Smooth muscle cell (in vitro differentiated cells): ENCODE measurements at regions not wholly inside any gene's neighbourhood (a gene's known extent, or its start where the extent isn't known, plus 50 kb on each side); places are given as distances from the start of the nearest gene placed in this dataset.

Source experiments
- DNase-seq: peaks from one replicate; lab custom pipeline; 2025; ENCODE audit not compliant: unreplicated experiment; lab: John Stamatoyannopoulos, UW
- H2AFZ ChIP-seq: fragments of 200-600 bp; sonication (generic); 2 replicates; pipeline ENCODE4 v1.6.0; 2016; ENCODE audit warnings: antibody characterized with exemption, low read depth, mild to moderate bottlenecking
- H3F3A ChIP-seq: fragments of 200-600 bp; sonication (generic); 2 replicates; pipeline ENCODE4 v1.6.0; 2017; ENCODE audit warnings: antibody characterized with exemption, low read depth
- H3K27ac ChIP-seq: fragments of 200-600 bp; sonication (generic); 2 replicates; pipeline ENCODE4 v1.5.1; 2016; ENCODE audit warnings: low read depth, mild to moderate bottlenecking
- H3K27me3 ChIP-seq: fragments of 200-600 bp; sonication (generic); 2 replicates; pipeline ENCODE4 v1.6.1; 2016; ENCODE audit warnings: low read depth, mild to moderate bottlenecking
- H3K36me3 ChIP-seq: fragments of 200-600 bp; sonication (generic); 2 replicates; pipeline ENCODE4 v1.5.1; 2016; ENCODE audit warnings: low read depth
- H3K4me1 ChIP-seq: fragments of 200-600 bp; sonication (generic); 2 replicates; pipeline ENCODE4 v1.5.1; 2016; ENCODE audit warnings: low read depth
- H3K4me2 ChIP-seq: fragments of 200-600 bp; sonication (generic); 2 replicates; pipeline ENCODE4 v1.6.0; 2016; ENCODE audit warnings: mild to moderate bottlenecking
- H3K4me3 ChIP-seq: fragments of 200-600 bp; sonication (generic); 2 replicates; pipeline ENCODE4 v1.5.1; 2016; ENCODE audit warnings: mild to moderate bottlenecking
- H3K79me2 ChIP-seq: fragments of 200-600 bp; sonication (generic); 2 replicates; pipeline ENCODE4 v1.6.0; 2016; ENCODE audit warnings: low read depth, mild to moderate bottlenecking
- H3K9ac ChIP-seq: fragments of 200-600 bp; sonication (generic); 2 replicates; pipeline ENCODE4 v1.6.0; 2016; ENCODE audit warnings: low read depth
- H3K9me3 ChIP-seq: fragments of 200-600 bp; sonication (generic); replicated peaks from 2 replicates; pipeline ENCODE4 v1.5.1; 2016; ENCODE audit warnings: low read depth
- H4K20me1 ChIP-seq: fragments of 200-600 bp; sonication (generic); 2 replicates; pipeline ENCODE4 v1.6.0; 2016; ENCODE audit warnings: low read depth
- CTCF ChIP-seq: fragments of 200-600 bp; sonication (generic); IDR thresholded peaks from 2 replicates; pipeline ENCODE4 v1.5.1; 2017; ENCODE audit warnings: borderline replicate concordance, mild to moderate bottlenecking, antibody characterized with exemption; ENCODE audit not compliant: insufficient read depth, poor library complexity, severe bottlenecking
- WGBS: methylation state at CpG from one replicate; pipeline ENCODE4 v1.1.7; 2016; ENCODE audit warnings: low lambda C conversion rate; 5-methylcytosine and 5-hydroxymethylcytosine counted together

- Histone ChIP-seq H3F3A (peaks cover 7% of the 10 kb centered on the region), H3K4me2 (peak overlapping the region; percentile 38), H3K27ac (peak overlapping the region; percentile 62), H3K9ac (no peak overlapping the region), H3K27me3 (no peaks in the 10 kb centered on the region), H4K20me1 (peaks cover 3% of the 10 kb centered on the region), H3K9me3 (no peaks in the 10 kb centered on the region), H3K79me2 (no peaks in the 10 kb centered on the region), H3K4me3 (no peak overlapping the region), H3K36me3 (no peaks in the 10 kb centered on the region), H3K4me1 (peaks cover 17% of the 10 kb centered on the region), H2AFZ (no peak overlapping the region)
- WGBS, result 8% methylated on average over 8 of the region's 8 CpGs
- DNase-seq, result no peak
- no peak for TF ChIP-seq CTCF
Measured at GRCh38 chr6:106799031-106799894, 169.9 kb downstream of the QRSL1 start.

- H3K79me2 ChIP-seq, result no peaks in the 10 kb centered on the region
- H3K9me3 ChIP-seq, result no peaks in the 10 kb centered on the region
- H3K27ac ChIP-seq, result peak overlapping the region; percentile 62
- no peak overlapping the region for H2AFZ ChIP-seq
- H3F3A ChIP-seq, result peaks cover 7% of the 10 kb centered on the region
- peaks cover 9% of the 10 kb centered on the region for H3K4me1 ChIP-seq
- H3K9ac ChIP-seq, result no peak overlapping the region
- no peak overlapping the region for H3K4me3 ChIP-seq
- 38% methylated on average over 2 of the region's 2 CpGs for WGBS
- H3K36me3 ChIP-seq, result no peaks in the 10 kb centered on the region
- H3K27me3 ChIP-seq, result peaks cover 7% of the 10 kb centered on the region
- no peak for TF ChIP-seq CTCF
- peaks cover 3% of the 10 kb centered on the region for H4K20me1 ChIP-seq
- DNase-seq, result no peak
- peak overlapping the region; percentile 38 for H3K4me2 ChIP-seq
Measured at GRCh38 chr6:106797186-106797585, 167.8 kb downstream of the QRSL1 start.

GRCh38 chr6:106796781-106797180 is 167.4 kb downstream of the QRSL1 start:
- H4K20me1 ChIP-seq, result peaks cover 3% of the 10 kb centered on the region
- no peak for TF ChIP-seq CTCF
- no peak overlapping the region for H3K9ac ChIP-seq
- H3K79me2 ChIP-seq, result no peaks in the 10 kb centered on the region
- H3F3A ChIP-seq, result peaks cover 7% of the 10 kb centered on the region
- peaks cover 9% of the 10 kb centered on the region for H3K4me1 ChIP-seq
- H3K9me3 ChIP-seq, result no peaks in the 10 kb centered on the region
- no peak overlapping the region for H3K27ac ChIP-seq
- H3K4me3 ChIP-seq, result no peak overlapping the region
- no peak overlapping the region for H3K4me2 ChIP-seq
- H3K27me3 ChIP-seq, result peaks cover 7% of the 10 kb centered on the region
- DNase-seq, result no peak
- no peaks in the 10 kb centered on the region for H3K36me3 ChIP-seq
- no peak overlapping the region for H2AFZ ChIP-seq
- 29% methylated on average over 1 of the region's 1 CpG for WGBS

GRCh38 chr6:106794129-106794528 is 164.8 kb downstream of the QRSL1 start:
- 91% methylated on average over 2 of the region's 2 CpGs for WGBS
- Histone ChIP-seq H3K4me3 (no peak overlapping the region), H3K9ac (no peak overlapping the region), H2AFZ (no peak overlapping the region), H3K27me3 (peaks cover 7% of the 10 kb centered on the region), H3K36me3 (no peaks in the 10 kb centered on the region), H3F3A (peaks cover 7% of the 10 kb centered on the region), H3K4me1 (peaks cover 9% of the 10 kb centered on the region), H3K9me3 (no peaks in the 10 kb centered on the region), H3K4me2 (no peak overlapping the region), H4K20me1 (peaks cover 3% of the 10 kb centered on the region), H3K27ac (no peak overlapping the region), H3K79me2 (no peaks in the 10 kb centered on the region)
- DNase-seq, result no peak
- no peak for TF ChIP-seq CTCF
